GM20431 (cell line): ENCODE measurements at regions not wholly inside any gene's neighbourhood (a gene's known extent, or its start where the extent isn't known, plus 50 kb on each side); places are given as distances from the start of the nearest gene placed in this dataset.
"Not testable (repeated sequence)": the region's sequence is repeated elsewhere in the genome, so short reads cannot be mapped to it uniquely, and the experiment has no call there.

ENCODE experiments used
- in situ Hi-C: fragments of 300-500 bp; cut with MseI, MboI; formaldehyde crosslinking; loops from one replicate; pipeline ENCODE4 v1.15.0; 2020; ENCODE audit warnings: low sequenced_read_pairs; ENCODE audit not compliant: unreplicated experiment

DNA sequence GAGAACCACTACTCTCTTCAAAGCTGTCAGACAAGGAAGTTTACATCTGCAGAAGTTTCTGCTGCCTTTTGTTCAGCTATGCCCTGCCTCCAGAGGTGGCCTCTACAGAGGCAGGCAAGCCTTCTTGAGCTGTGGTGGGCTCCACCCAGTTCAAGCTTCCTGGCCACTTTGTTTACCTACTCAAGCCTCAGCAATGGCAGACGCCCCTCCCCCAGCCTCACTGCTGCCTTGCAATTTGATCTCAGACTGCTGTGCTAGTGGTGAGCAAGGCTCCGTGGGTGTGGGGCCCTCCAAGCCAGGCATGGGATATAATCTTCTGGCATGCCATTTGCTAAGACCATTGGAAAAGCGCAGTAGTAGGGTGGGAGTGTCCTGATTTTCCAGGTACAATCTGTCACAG lies 144.0 kb downstream of the CCNG2 start:
- in situ Hi-C loops = not testable (repeated sequence)

DNA sequence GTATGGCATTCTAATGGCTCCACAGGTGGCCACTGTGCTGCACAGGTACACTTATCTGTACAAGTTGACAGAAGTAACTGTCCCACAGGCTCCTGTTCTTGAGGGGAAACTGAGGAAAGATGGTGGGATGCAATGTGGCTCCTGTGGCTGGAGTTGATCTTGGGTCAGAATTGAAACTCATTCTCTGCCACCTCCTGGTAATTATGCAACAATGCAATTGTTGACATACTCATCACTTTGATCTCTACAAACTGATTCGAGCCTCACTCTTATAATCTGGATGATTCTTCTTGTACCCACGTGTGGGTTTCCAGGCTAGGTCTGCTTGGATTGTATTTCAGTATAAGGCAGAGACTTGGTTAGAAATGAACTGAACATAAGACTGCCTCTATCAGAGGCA lies 148.8 kb downstream of the CCNG2 start:
- in situ Hi-C loops = no loop called here

DNA sequence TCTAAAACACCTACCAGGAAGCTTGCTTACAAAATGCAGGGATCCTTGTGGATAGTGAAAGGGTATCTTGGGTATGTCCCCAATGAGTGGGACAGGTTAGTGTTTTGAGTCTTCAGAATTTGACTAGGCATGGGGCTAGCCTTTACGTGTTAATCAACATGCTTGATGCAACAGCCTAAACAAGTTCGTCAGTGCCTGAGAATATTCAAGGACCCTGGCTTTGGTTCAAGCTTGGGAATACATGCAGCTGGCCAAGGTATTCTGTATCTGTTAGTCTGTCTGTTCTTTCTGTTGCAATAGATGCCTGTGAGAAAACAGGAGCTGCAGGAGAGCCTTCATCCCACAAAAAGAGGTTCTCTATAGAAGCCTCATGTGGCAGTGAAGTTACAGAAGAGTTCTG lies 149.5 kb downstream of the CCNG2 start:
- in situ Hi-C loops = no loop called here

DNA sequence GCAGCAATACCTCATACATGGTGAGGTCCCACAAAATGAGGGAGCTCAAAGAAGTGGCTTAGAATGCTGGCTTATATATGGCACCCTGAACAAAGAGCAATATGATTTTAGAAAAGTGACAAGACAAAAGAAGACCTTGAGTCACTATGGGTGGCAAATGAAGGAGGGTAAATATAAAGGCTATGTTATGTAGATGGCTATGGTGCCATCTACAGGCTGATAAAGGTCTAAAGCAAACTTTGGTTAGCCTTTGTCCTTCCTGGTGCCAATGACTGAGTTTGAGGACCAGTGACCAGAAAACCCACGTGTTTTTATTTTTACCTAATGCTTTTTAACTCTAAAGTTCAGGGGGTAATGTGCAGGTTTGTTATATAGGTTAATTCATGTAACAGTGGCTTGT lies 151.8 kb downstream of the CCNG2 start:
- in situ Hi-C loops = no loop called here

DNA sequence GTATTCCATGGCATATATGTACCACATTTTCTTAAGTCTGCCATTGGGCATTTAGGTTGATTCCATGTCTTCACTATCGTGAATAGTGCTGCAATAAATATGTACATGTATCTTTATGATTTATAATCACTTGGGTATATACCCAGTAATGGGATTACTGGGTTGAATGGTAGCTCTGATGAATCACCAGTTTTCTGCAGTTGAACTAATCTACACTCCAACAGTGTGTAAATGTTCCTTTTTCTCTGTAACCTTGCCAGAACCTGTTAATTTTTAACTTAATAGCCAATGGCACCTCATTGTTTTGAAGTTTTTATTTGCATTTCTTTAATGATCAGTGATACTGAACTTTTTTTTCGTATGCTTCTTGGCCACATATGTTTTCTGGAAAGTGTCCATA lies 152.5 kb downstream of the CCNG2 start:
- in situ Hi-C loops = no loop called here

DNA sequence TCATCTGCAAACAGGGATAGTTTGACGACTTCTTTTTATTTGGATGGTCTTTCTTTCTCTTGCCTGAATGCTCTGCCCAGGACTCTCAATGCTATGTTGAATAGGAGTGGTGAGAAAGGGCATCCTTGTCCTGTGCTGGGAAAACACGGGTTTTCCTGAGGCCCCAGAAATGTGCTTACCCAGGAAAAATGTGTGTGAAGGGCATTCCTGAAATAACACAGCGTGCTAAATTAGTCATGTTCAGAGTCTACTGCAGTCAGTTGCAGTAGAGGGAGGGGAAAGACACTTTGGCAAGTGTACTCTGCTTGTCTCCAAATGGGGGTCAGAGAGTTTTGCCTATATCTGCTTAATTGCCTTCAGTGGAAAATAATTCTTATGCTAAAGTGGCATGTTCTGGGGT lies 153.9 kb downstream of the CCNG2 start:
- in situ Hi-C loops = no loop called here

DNA sequence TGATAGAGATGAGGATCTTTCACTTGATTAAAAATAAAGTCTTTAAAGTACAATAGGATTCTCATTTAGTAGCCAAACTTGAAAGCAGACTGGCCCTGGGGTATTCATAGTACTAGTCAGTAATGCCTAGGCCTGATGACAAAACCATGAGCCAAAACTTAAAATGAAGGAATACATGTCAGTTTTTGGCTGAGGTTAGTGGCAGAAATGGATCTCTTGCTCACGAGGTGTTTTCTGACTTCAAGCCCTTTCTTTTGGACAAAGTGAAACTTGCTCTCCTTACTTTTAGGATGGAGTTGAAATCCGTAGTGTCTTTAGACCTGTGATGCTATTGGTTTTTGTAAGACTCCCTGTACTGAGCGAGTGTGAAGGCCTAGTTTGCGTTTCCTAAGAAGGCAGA lies 157.7 kb downstream of the CCNG2 start:
- in situ Hi-C loops = no loop called here

DNA sequence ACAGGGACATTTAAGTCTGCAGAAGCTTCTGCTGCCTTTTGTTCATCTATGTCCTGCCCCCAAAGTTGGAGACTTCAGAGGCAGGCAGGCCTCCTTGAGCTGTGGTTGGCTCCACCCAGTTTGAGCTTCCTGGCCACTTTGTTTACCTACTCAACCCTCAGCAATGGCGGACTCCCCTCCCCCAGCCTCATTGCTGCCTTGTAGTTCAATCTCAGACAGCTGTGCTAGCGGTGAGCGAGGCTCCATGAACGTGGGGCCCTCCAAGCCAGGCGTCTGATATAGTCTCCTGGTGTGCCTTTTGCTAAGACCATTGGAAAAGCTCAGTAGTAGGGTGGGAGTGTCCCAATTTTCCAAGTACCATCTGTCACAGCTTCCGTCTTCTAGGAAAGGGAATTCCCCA lies 170.1 kb downstream of the CCNG2 start:
- in situ Hi-C loops = no loop called here

DNA sequence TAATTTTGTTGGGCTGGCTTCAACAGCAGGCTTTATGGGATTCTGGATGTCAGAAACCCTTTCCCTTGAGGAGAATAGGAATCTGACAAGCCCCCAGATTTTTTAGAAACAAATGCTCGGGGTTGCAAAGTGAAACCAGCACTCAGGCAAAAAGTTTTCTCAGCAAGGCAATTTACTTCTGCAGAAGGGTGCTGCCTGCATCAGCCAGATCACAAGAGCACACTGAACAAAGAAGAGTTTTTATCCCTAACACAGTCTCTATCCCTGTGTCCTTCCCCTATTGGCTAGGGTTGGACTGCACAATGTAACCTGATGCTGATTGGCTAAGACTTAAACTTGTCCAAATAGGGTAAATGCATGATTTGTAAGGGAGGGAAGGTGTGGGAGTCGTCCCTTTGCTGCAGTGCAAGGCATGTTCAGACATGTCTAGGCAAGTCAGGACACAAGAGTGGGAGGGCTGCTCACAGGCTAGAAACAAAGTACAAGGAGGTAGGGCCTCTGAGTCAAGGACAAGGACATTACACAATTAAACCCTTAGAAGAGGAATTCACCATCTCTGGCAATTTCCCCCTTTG lies 175.8 kb downstream of the CCNG2 start:
- in situ Hi-C loops = no loop called here

DNA sequence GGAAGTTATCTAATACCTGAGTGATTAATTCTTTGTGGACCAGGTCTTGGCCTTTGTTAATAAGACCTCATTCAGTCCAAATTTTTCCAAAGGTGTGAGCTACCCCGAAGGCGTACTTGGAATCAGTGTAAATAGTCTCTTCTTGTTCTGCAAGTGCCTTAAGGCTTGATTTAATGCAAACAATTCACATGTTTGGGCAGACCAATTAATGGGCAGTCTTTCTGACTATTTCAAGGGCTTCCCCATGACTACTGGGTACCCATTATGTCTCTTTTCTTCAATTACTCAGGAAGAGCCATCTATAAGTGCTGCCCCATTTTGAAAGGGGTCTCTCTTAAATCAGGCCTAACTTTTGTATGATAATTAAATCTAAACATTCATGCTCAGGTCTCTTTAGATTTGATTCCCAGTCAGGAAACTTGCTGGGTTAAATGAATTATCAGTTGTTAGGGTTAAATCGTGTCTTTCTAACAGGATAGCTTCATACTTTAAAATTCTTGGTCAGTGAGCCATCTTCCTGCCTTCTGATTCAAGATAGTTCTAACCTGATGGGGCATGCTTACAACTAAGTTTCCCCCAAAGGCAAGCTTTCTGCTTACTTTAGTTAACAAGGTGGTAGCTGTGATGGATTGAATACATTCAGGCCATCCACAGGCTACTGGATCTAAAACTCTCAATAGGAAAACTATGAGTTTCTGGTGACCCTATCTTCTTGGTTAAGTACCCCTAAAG lies 179.6 kb downstream of the CCNG2 start:
- in situ Hi-C loops = no loop called here

DNA sequence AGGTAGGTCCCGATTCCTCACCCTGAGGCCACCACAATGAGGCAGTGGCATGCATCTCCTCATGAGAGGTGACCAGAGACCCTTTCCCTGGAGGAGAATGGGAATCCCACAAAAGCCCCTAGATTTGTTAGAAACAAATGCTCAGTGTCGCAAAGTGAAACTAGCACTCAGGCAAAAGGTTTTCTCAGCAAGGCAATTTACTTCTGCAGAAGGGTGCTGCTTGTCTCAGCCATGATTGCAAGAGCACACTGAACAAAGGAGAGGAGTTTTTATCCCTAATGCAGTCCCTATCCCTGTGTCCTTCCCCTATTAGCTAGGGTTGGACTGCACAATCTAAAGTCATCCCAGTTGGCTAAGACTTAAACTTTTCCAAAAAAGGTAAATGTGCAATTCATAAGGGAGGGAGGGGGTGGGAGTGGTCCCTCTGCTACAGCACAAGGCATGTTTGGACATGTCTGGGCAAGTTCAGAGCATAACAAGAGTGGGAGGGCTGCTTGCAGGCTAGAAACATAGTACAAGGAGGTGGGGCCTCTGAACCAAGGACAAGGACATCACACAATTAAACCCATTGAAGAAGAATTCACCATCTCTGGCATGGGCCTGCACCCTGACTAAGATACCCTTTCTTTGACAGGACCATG lies 185.3 kb downstream of the CCNG2 start:
- in situ Hi-C loops = no loop called here

DNA sequence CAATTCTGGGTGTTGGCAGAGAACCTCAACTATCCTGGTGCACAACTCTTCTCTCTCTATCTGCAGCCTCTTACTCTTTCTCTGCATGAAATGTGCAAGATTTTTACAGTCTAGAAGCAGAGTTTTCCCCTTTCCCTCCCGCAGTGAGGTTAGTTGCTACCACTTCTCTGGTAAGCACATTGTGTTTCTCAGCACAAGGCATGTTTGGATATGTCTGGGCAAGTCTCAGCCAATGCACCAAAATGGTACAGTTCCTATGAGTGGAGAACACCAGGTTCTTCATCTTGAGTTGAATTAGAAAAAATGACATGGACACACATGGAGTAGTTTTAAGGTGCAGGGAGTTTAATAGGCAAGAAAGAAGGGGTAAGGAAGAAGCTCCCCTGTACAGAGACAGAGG lies 187.0 kb downstream of the CCNG2 start:
- in situ Hi-C loops = no loop called here

DNA sequence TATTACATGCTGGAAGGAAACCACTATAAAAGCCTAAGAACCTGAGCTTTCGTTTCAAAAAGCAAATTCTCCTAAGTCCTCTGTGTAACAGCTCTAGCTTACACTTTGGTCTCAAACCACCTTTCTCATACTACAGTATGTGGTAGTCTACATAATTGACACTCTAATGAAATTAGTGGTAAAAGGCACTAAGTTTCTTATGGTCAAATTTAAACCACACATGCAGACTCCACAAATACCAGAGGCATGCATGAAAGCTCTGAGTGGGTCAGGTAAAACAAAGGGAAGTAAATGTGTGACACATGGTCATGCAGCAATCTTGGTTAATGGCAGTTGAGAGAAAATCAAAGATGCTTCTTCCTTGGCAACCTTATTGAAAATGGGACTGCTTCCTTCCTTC lies 187.8 kb downstream of the CCNG2 start:
- in situ Hi-C loops = no loop called here

DNA sequence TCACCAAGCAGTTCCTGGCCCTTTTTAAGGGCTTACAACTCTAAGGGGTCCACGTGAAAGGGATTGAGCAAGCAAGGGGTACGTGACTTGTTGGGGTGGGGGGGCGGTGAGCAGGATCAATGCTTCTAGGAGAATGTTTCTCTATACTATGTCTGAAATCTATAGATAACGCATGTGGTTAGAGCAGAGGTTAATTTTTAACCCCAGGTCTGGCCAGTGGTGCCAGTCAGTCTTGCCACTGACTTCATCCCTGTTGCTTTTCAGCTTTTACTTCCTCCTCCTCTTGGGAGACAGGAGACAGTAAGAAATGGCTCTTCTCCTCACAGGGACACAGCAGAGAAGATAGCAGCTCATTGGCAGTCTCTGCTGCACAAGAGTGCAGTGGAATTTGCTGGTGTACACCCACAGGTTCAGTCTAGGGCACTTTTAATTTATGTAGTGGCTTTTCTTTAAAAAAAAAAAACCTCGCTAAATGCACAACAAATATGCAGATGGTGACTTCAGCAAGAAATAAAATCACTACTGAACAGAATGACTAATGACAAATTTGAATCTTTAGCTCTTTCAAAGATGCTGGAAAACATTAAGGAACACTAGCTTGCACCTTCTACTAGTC lies 190.5 kb downstream of the CCNG2 start:
- in situ Hi-C loops = no loop called here

DNA sequence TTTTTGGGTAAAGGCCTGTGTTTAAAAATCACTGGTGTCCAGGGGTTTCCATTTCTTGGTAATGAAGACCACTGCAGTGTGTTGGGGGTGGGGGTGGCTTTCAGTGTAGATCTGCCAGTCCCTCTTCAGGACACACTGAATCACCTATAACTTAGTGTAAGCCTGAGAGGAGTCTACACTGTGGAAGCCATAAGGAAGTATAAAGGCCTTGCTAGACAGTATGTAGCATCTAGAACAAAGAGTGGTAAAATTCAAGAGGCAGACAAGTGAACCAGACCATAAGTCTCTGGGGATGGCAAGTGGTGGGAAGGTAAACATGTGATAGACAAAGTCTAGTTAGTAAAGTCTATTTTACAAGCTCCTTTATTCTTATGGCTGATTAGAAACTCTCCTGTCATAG lies 191.8 kb downstream of the CCNG2 start:
- in situ Hi-C loops = no loop called here

DNA sequence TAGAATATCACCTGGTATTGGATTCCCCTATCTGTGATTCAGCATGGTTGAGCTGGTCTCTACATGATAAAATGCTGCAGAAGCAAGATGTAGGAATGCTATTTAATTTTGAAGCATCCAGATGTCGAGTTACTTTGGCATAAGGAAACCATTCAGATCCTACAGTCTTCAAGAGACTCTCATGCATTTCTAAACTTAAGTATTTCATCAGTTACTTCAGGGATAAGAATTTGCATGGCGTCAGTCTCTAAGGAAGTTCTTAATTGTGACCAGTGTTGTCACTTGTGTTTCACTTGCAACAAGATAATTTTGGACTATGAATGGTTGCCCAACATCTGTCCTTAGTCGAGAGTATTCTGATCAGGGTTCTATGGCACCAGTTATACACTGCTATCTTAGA lies 192.4 kb downstream of the CCNG2 start:
- in situ Hi-C loops = no loop called here

DNA sequence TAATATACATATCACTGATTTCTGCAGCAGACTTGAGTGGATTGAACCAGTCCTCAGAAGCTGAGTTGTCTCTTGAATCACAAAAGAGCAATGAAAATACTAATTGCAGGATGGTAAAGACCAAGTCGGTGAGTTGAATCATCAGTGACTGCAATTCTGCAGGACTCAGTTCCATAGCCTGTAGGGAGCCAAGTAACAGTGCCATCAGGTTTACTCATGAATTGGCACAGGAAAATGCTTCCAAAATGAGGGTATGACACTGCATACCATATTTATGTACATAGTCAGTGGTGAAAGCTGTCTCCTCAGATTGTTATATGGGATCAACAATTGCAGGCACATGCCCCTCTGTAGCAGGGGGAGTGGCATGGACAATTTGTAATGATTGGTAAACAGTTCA lies 192.8 kb downstream of the CCNG2 start:
- in situ Hi-C loops = loop anchor here (10.0 kb wide), 1 partner anchor 105 kb away; no protein-coding TSS in a partner anchor

DNA sequence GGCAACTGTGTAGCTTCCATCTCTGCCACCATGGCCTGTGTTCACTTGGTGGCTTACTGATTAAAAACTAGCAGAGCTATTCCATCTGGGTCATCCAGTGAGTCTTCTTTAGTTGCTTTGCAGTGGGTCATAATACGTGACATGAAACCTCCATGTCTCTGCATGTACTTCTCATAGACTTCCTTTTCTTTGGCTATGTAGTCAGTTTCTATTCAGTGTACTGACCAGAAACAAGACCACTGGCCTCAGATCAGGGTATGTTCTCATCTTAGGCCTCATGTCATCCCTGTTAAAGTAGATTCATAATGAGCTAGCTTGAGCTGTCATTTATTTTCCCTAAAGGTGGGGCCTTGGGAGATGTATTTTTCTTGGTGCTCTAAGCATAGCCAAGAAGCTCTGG lies 195.2 kb downstream of the CCNG2 start:
- in situ Hi-C loops = loop anchor here (10.0 kb wide), 1 partner anchor 107 kb away; no protein-coding TSS in a partner anchor

DNA sequence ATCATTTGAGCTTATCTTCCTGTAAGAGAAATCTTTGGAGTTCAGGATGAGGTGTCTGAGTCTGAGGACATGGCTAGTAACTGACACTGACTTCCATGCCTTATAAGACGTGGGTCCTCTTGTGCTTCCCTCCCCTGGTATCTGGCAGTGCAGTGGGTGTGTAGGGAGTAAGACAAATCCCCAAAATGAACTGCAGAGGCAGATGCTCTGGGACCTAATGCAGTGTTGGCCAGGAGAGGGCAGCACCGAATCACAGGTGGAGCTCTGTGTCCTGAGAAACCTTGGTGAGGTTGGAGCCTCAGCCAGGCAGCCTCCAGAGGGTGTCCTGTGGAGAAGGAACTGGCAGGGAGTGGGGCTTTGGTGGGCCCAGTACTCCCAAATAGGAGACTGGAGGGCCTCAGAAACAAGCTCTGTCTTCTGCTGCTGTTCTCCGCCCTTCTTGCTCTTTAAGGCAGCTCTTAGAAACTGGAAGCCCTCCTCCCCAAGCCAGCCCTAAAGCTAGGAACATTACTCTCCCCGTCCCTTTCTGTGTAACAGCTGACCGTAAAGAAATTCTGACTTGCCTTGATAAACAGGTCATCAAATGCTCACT lies 196.8 kb downstream of the CCNG2 start:
- in situ Hi-C loops = loop anchor here (10.0 kb wide), 1 partner anchor 109 kb away; no protein-coding TSS in a partner anchor

DNA sequence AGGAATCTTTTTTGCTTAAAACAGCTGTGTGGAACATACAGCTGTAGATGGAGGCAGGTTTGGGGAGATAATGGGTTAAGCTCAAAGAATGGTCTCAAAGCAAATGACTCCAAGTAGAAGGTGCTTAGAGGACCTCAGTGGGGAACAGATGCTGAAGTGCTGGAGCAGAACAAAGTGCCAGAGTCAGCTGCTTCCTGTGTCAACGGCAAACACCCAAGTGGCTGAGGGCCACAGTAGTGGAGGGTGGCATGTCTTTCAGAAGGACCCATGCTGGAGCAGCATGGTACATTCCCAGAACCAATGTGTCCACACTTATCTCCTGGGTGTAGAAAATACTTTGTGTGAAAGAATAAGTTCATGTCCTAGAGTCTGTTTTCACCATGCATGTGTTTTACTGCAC lies 197.5 kb downstream of the CCNG2 start:
- in situ Hi-C loops = loop anchor here (10.0 kb wide), 1 partner anchor 110 kb away; no protein-coding TSS in a partner anchor

DNA sequence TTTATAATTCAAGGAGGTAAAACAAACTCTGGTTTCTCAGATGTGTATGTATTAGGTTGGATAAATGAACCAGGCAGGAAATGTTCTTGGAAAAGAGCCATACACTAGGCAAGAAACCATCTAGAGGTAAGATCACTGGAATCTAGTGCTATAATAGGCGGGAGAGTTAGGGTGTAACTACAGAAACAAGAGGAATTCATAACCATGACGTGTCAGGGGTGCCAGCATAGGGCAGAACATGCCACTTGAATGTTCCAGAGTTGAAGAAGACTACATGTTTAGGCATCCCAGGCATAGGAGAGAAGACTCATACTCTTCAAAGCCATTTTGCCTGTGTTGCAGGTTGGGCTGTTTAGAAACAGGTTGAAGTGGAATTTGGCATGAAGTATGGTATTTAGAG lies 198.7 kb downstream of the CCNG2 start:
- in situ Hi-C loops = loop anchor here (10.0 kb wide), 1 partner anchor 111 kb away; no protein-coding TSS in a partner anchor
